ENCODE measurements at regions not wholly inside any gene's neighbourhood (a gene's known extent, or its start where the extent isn't known, plus 50 kb on each side); places are given as distances from the start of the nearest gene placed in this dataset.

- Histone ChIP-seq H3K4me1 (replicated peaks) (no peaks in the 10 kb centered on the region), H3K27me3 (replicated peaks; ENCODE audit: insufficient read depth) (no peaks in the 10 kb centered on the region), H3K4me3 (no peak overlapping the region), H3K27ac (no peak overlapping the region), H3K9me3 (no peaks in the 10 kb centered on the region), H3K36me3 (no peaks in the 10 kb centered on the region)
- TF ChIP-seq POLR2A (IDR thresholded peaks at IDR 0.05) (no peak), CTCF (IDR thresholded peaks at IDR 0.05) (no peak), POLR2AphosphoS5 (IDR thresholded peaks at IDR 0.05) (no peak)
- 62% methylated on average over 7 of the region's 7 CpGs for WGBS
- intact Hi-C loops (cut with DNase I): no loop called here
- DNase-seq (ENCODE audit: low spot score): no peak
These were observed 80.9 kb upstream of the ESRRG start for GRCh38 chr1:216804111-216804510.

- Histone ChIP-seq H3K27me3 (replicated peaks; ENCODE audit: insufficient read depth) (no peaks in the 10 kb centered on the region), H3K4me1 (replicated peaks) (no peaks in the 10 kb centered on the region), H3K27ac (no peak overlapping the region), H3K9me3 (no peaks in the 10 kb centered on the region), H3K36me3 (no peaks in the 10 kb centered on the region), H3K4me3 (no peak overlapping the region)
- no peak for DNase-seq (ENCODE audit: low spot score)
- intact Hi-C loops (cut with DNase I): no loop called here
- TF ChIP-seq POLR2AphosphoS5 (IDR thresholded peaks at IDR 0.05) (no peak), CTCF (IDR thresholded peaks at IDR 0.05) (no peak), POLR2A (IDR thresholded peaks at IDR 0.05) (no peak)
These were observed 71.4 kb upstream of the ESRRG start for GRCh38 chr1:216794586-216794985.

GRCh38 chr1:216793973-216794372 is 70.7 kb upstream of the ESRRG start:
- H3K4me1 ChIP-seq (replicated peaks): no peaks in the 10 kb centered on the region
- no peaks in the 10 kb centered on the region for H3K36me3 ChIP-seq
- H3K27ac ChIP-seq: no peak overlapping the region
- intact Hi-C loops (cut with DNase I): no loop called here
- no peak overlapping the region for H3K4me3 ChIP-seq
- no peak for DNase-seq (ENCODE audit: low spot score)
- TF ChIP-seq POLR2AphosphoS5 (IDR thresholded peaks at IDR 0.05) (no peak), POLR2A (IDR thresholded peaks at IDR 0.05) (no peak), CTCF (IDR thresholded peaks at IDR 0.05) (no peak)
- no peaks in the 10 kb centered on the region for H3K27me3 ChIP-seq (replicated peaks; ENCODE audit: insufficient read depth)
- H3K9me3 ChIP-seq: no peaks in the 10 kb centered on the region
- 82% methylated on average over 4 of the region's 4 CpGs for WGBS

GRCh38 chr1:216793303-216793702 is 70.1 kb upstream of the ESRRG start:
- H3K27me3 ChIP-seq (replicated peaks; ENCODE audit: insufficient read depth): no peaks in the 10 kb centered on the region
- intact Hi-C loops (cut with DNase I): no loop called here
- H3K36me3 ChIP-seq: no peaks in the 10 kb centered on the region
- no peak overlapping the region for H3K27ac ChIP-seq
- TF ChIP-seq POLR2A (IDR thresholded peaks at IDR 0.05): no peak
- no peak for TF ChIP-seq POLR2AphosphoS5 (IDR thresholded peaks at IDR 0.05)
- TF ChIP-seq CTCF (IDR thresholded peaks at IDR 0.05): no peak
- H3K4me3 ChIP-seq: no peak overlapping the region
- H3K4me1 ChIP-seq (replicated peaks): no peaks in the 10 kb centered on the region
- no peaks in the 10 kb centered on the region for H3K9me3 ChIP-seq
- no peak for DNase-seq (ENCODE audit: low spot score)

- intact Hi-C loops (cut with DNase I): no loop called here
- Histone ChIP-seq H3K4me3 (no peak overlapping the region), H3K27ac (no peak overlapping the region), H3K36me3 (no peaks in the 10 kb centered on the region), H3K9me3 (no peaks in the 10 kb centered on the region), H3K27me3 (replicated peaks; ENCODE audit: insufficient read depth) (no peaks in the 10 kb centered on the region), H3K4me1 (replicated peaks) (no peaks in the 10 kb centered on the region)
- no peak for DNase-seq (ENCODE audit: low spot score)
- TF ChIP-seq CTCF (IDR thresholded peaks at IDR 0.05) (no peak), POLR2AphosphoS5 (IDR thresholded peaks at IDR 0.05) (no peak), POLR2A (IDR thresholded peaks at IDR 0.05) (no peak)
- 92% methylated on average over 1 of the region's 1 CpG for WGBS
These were observed 65.4 kb upstream of the ESRRG start for GRCh38 chr1:216788671-216789070.

Measured in prostate gland (tissue), 2 donors.